ENCODE measurements at regions not wholly inside any gene's neighbourhood (a gene's known extent, or its start where the extent isn't known, plus 50 kb on each side); places are given as distances from the start of the nearest gene placed in this dataset.
A peak's percentile ranks its signal among the peaks of the same experiment; 100 is the strongest.

- 90% methylated on average over 1 of the region's 1 CpG; no CpG with 5 or more reads in 1 of the 2 experiments for WGBS, 2 experiments (ENCODE audit: insufficient coverage in 1 of 2, insufficient read length in 1 of 2)
- Histone ChIP-seq H3K9ac (ENCODE audit: extremely low read depth, low read length, poor library complexity, severe bottlenecking) (no peak overlapping the region), H3K27ac (ENCODE audit: low read depth, low read length) (no peak overlapping the region), H3K27me3 (ENCODE audit: control insufficient read depth, insufficient read depth, low read length, poor library complexity, severe bottlenecking) (peaks cover 29% of the 10 kb centered on the region), H3K36me3 (ENCODE audit: control insufficient read depth, insufficient read depth, low read length) (no peaks in the 10 kb centered on the region), H3K9me3 (ENCODE audit: control insufficient read depth, low read length) (no peaks in the 10 kb centered on the region), H3K4me1 (ENCODE audit: control insufficient read depth, insufficient read depth, low read length) (peaks cover 2% of the 10 kb centered on the region), H3K4me3 (ENCODE audit: low read length) (no peak overlapping the region)
- Mint-ChIP-seq H3K27ac (no peak overlapping the region), H3K27me3 (ENCODE audit: insufficient read depth) (peaks cover 15% of the 10 kb centered on the region), H3K4me1 (peaks cover 37% of the 10 kb centered on the region), H3K36me3 (ENCODE audit: low read depth) (no peaks in the 10 kb centered on the region), H3K9me3 (no peaks in the 10 kb centered on the region), H3K4me3 (no peak overlapping the region)
- no peak for TF ChIP-seq CTCF (conservative IDR thresholded peaks at IDR 0.05)
- no peak for DNase-seq
These were observed 231.0 kb upstream of the B3GALT2 start for GRCh38 chr1:193417403-193417802.

- no peak overlapping the region for H3K27ac ChIP-seq (ENCODE audit: low read depth, low read length)
- 51 to 73% methylated on average over 5 to 7 of the region's 7 CpGs for WGBS, 2 experiments (ENCODE audit: insufficient coverage in 1 of 2, insufficient read length in 1 of 2)
- DNase-seq: peak; percentile 58
- H3K9me3 ChIP-seq (ENCODE audit: control insufficient read depth, low read length): no peaks in the 10 kb centered on the region
- no peak overlapping the region for H3K9ac ChIP-seq (ENCODE audit: extremely low read depth, low read length, poor library complexity, severe bottlenecking)
- H3K27me3 ChIP-seq (ENCODE audit: control insufficient read depth, insufficient read depth, low read length, poor library complexity, severe bottlenecking): peaks cover 29% of the 10 kb centered on the region
- H3K9me3 Mint-ChIP-seq: no peaks in the 10 kb centered on the region
- H3K27ac Mint-ChIP-seq: peak overlapping the region; percentile 10
- H3K36me3 ChIP-seq (ENCODE audit: control insufficient read depth, insufficient read depth, low read length): no peaks in the 10 kb centered on the region
- peaks cover 15% of the 10 kb centered on the region for H3K27me3 Mint-ChIP-seq (ENCODE audit: insufficient read depth)
- H3K4me3 Mint-ChIP-seq: no peak overlapping the region
- no peak for TF ChIP-seq CTCF (conservative IDR thresholded peaks at IDR 0.05)
- H3K4me1 ChIP-seq (ENCODE audit: control insufficient read depth, insufficient read depth, low read length): peaks cover 2% of the 10 kb centered on the region
- peaks cover 43% of the 10 kb centered on the region for H3K4me1 Mint-ChIP-seq
- H3K4me3 ChIP-seq (ENCODE audit: low read length): no peak overlapping the region
- H3K36me3 Mint-ChIP-seq (ENCODE audit: low read depth): no peaks in the 10 kb centered on the region
These were observed 230.0 kb upstream of the B3GALT2 start for GRCh38 chr1:193416226-193417024.

GRCh38 chr1:193415256-193415655 is 228.8 kb upstream of the B3GALT2 start:
- H3K4me1 ChIP-seq (ENCODE audit: control insufficient read depth, insufficient read depth, low read length): peaks cover 2% of the 10 kb centered on the region
- H3K9me3 ChIP-seq (ENCODE audit: control insufficient read depth, low read length): no peaks in the 10 kb centered on the region
- Mint-ChIP-seq H3K4me3 (no peak overlapping the region), H3K4me1 (peaks cover 42% of the 10 kb centered on the region), H3K36me3 (ENCODE audit: low read depth) (no peaks in the 10 kb centered on the region), H3K27me3 (ENCODE audit: insufficient read depth) (peaks cover 15% of the 10 kb centered on the region), H3K27ac (no peak overlapping the region), H3K9me3 (no peaks in the 10 kb centered on the region)
- no peak overlapping the region for H3K4me3 ChIP-seq (ENCODE audit: low read length)
- no peak for DNase-seq
- no peak overlapping the region for H3K27ac ChIP-seq (ENCODE audit: low read depth, low read length)
- no peak overlapping the region for H3K9ac ChIP-seq (ENCODE audit: extremely low read depth, low read length, poor library complexity, severe bottlenecking)
- no peaks in the 10 kb centered on the region for H3K36me3 ChIP-seq (ENCODE audit: control insufficient read depth, insufficient read depth, low read length)
- peaks cover 26% of the 10 kb centered on the region for H3K27me3 ChIP-seq (ENCODE audit: control insufficient read depth, insufficient read depth, low read length, poor library complexity, severe bottlenecking)
- no peak for TF ChIP-seq CTCF (conservative IDR thresholded peaks at IDR 0.05)
- 79% methylated on average over 3 of the region's 3 CpGs; no CpG with 5 or more reads in 1 of the 2 experiments for WGBS, 2 experiments (ENCODE audit: insufficient coverage in 1 of 2, insufficient read length in 1 of 2)
